GM12878 (cell line): ENCODE measurements at regions not wholly inside any gene's neighbourhood (a gene's known extent, or its start where the extent isn't known, plus 50 kb on each side); places are given as distances from the start of the nearest gene placed in this dataset.

ENCODE experiments used
- ATAC-seq: fragments of 200-7000 bp; cut with Tn5 transposase; 3 replicates; pipeline ENCODE4 v1.9.1; 2020; ENCODE audit warnings: mild to moderate bottlenecking, moderate library complexity
- BruUV-seq: library from RNA; stranded (reverse); fragments of 400-500 nt; replicated peaks from 2 replicates; lab custom pipeline; 2021; lab: Mats Ljungman, UMichigan
- CTCF ChIA-PET: fragments of 300-600 bp; sonication (Branson Sonifier 250); formaldehyde crosslinking; extraction: SDS; loops from one replicate; lab custom pipeline; 2021; ENCODE audit warnings: inconsistent platforms; lab: Yijun Ruan, JAX
- POLR2A ChIA-PET: fragments of 350-600 bp; formaldehyde crosslinking; extraction: SDS; loops from one replicate; lab custom pipeline; 2021; ENCODE audit warnings: inconsistent platforms; lab: Charles Lee
- RAD21 ChIA-PET: fragments of 300-600 bp; sonication (Branson Sonifier 250); formaldehyde crosslinking; loops from one replicate; lab custom pipeline; 2023; ENCODE audit warnings: antibody characterized with exemption; ENCODE audit not compliant: unreplicated experiment; lab: Charles Lee
- SMC1A ChIA-PET: fragments of 300-600 bp; sonication (Branson Sonifier 250); formaldehyde crosslinking; loops from one replicate; lab custom pipeline; 2023; ENCODE audit not compliant: unreplicated experiment, uncharacterized antibody; lab: Charles Lee
- DNase-seq: peaks from one replicate; pipeline ENCODE4 v3.0.0-alpha.2; 2011; ENCODE audit warnings: low read depth, low spot score
- FAIRE-seq: peaks from 3 replicates; lab custom pipeline; 2011; peaks lifted over from hg19 to GRCh38; lab: Jason Lieb, UNC
- H2AFZ ChIP-seq: 2 replicates; pipeline ENCODE4 v1.6.0; 2011; ENCODE audit warnings: low read depth, low read length, control low read depth; ENCODE audit not compliant: control insufficient read depth
- H3K27ac ChIP-seq: 2 replicates; pipeline ENCODE4 v1.5.1; 2011; ENCODE audit warnings: control low read depth; ENCODE audit not compliant: control insufficient read depth, insufficient read depth
- H3K27me3 ChIP-seq, 2 experiments: replicated peaks in 1 of 2; 2 replicates each; pipeline versions ENCODE4 v1.6.0 to v1.6.1; 2011; ENCODE audit warnings: low read length in 1 of 2; ENCODE audit not compliant: control insufficient read depth in 2 of 2, insufficient read depth in 2 of 2
- H3K36me3 ChIP-seq, 2 experiments: 2 replicates each; pipeline ENCODE4 v1.5.1; 2011; ENCODE audit warnings: low read length in 1 of 2; ENCODE audit not compliant: control insufficient read depth in 2 of 2, insufficient read depth in 2 of 2
- H3K4me1 ChIP-seq: 2 replicates; pipeline ENCODE4 v1.6.1; 2011; ENCODE audit warnings: mild to moderate bottlenecking, low read length, moderate library complexity, mixed read lengths; ENCODE audit not compliant: control insufficient read depth, insufficient read depth
- H3K4me2 ChIP-seq: 2 replicates; pipeline ENCODE4 v1.6.0; 2011; ENCODE audit warnings: control low read depth; ENCODE audit not compliant: control insufficient read depth, insufficient read depth
- H3K4me3 ChIP-seq: fragments of 200-600 bp; sonication (generic); 2 replicates; pipeline ENCODE4 v1.5.1; 2016
- H3K79me2 ChIP-seq: 2 replicates; pipeline ENCODE4 v1.6.0; 2011; ENCODE audit warnings: low read length; ENCODE audit not compliant: control insufficient read depth, insufficient read depth
- H3K9ac ChIP-seq: 2 replicates; pipeline ENCODE4 v1.8.0; 2011; ENCODE audit warnings: low read length, control low read depth, mixed read lengths; ENCODE audit not compliant: control insufficient read depth, insufficient read depth
- H3K9me3 ChIP-seq: replicated peaks from 3 replicates; pipeline ENCODE4 v1.5.1; 2011; ENCODE audit warnings: mild to moderate bottlenecking, low read length; ENCODE audit not compliant: control insufficient read depth, insufficient read depth
- H4K20me1 ChIP-seq: 2 replicates; pipeline ENCODE4 v1.6.0; 2011; ENCODE audit not compliant: control insufficient read depth, insufficient read depth
- ETV6 ChIP-seq, 2 experiments: fragments of 450-650 bp in 1 of 2; IDR thresholded peaks in 1 of 2; conservative IDR thresholded peaks in 1 of 2; 2 replicates each; pipeline ENCODE4 v1.6.1; 2014; ENCODE audit warnings: antibody characterized with exemption in 1 of 2, borderline replicate concordance in 1 of 2, low read depth in 1 of 2, mild to moderate bottlenecking in 1 of 2, moderate library complexity in 1 of 2
- FOXM1 ChIP-seq: IDR thresholded peaks from 2 replicates; pipeline ENCODE4 v1.6.1; 2012; ENCODE audit warnings: low read depth, mild to moderate bottlenecking, inconsistent platforms, low read length, moderate library complexity
- IKZF1 ChIP-seq: fragments of 450-650 bp; conservative IDR thresholded peaks from 2 replicates; pipeline ENCODE4 v1.6.1; 2017; ENCODE audit warnings: antibody characterized with exemption, mild to moderate bottlenecking
- POLR2A ChIP-seq: IDR thresholded peaks from 2 replicates; pipeline ENCODE4 v1.6.1; 2011; ENCODE audit warnings: low read depth, mild to moderate bottlenecking, low read length
- POU2F2 ChIP-seq: IDR thresholded peaks from 3 replicates; pipeline ENCODE4 v1.6.1; 2011; ENCODE audit warnings: low read depth, mild to moderate bottlenecking, low read length, borderline replicate concordance
- RELB ChIP-seq: fragments of 450-650 bp; IDR thresholded peaks from 2 replicates; pipeline ENCODE4 v1.6.1; 2017; ENCODE audit warnings: low read depth, mild to moderate bottlenecking, moderate library complexity
- SP1 ChIP-seq: IDR thresholded peaks from one replicate; pipeline ENCODE4 v1.6.1; 2011; ENCODE audit warnings: low read depth, low read length
- SREBF1 ChIP-seq: IDR thresholded peaks from 2 replicates; pipeline ENCODE4 v1.6.1; 2012; ENCODE audit warnings: mild to moderate bottlenecking, low read length
- STAT1 ChIP-seq: fragments of 450-650 bp; conservative IDR thresholded peaks from 2 replicates; pipeline ENCODE4 v1.6.1; 2014; ENCODE audit warnings: antibody characterized with exemption, mild to moderate bottlenecking
- SUZ12 ChIP-seq: fragments of 200-600 bp; sonication (generic); IDR thresholded peaks from one replicate; pipeline ENCODE4 v1.6.1; 2018; ENCODE audit warnings: antibody characterized with exemption, mild to moderate bottlenecking; ENCODE audit not compliant: unreplicated experiment
- TCF3 ChIP-seq: IDR thresholded peaks from 2 replicates; pipeline ENCODE4 v1.6.1; 2012; ENCODE audit warnings: low read depth, mild to moderate bottlenecking, low read length, borderline replicate concordance; ENCODE audit not compliant: insufficient read depth
- ZBED1 ChIP-seq: IDR thresholded peaks from 2 replicates; pipeline ENCODE4 v1.6.1; 2016; ENCODE audit warnings: borderline replicate concordance
- ZBTB11 ChIP-seq: fragments of 450-650 bp; formaldehyde crosslinking; IDR thresholded peaks from 2 replicates; pipeline ENCODE4 v1.5.0; 2022; ENCODE audit warnings: mild to moderate bottlenecking, missing genetic modification characterization
- ZNF384 ChIP-seq: IDR thresholded peaks from 2 replicates; pipeline ENCODE4 v1.6.1; 2012; ENCODE audit warnings: low read depth, mild to moderate bottlenecking, low read length, improper control_type of control experiment, borderline replicate concordance
- WGBS: methylation state at CpG from one replicate; pipeline ENCODE4 v1.1.6; 2016; ENCODE audit warnings: low lambda C conversion rate; ENCODE audit not compliant: insufficient replicate concordance, insufficient coverage; ENCODE audit errors: missing lambda C conversion rate; 5-methylcytosine and 5-hydroxymethylcytosine counted together
- in situ Hi-C: fragments of 300-500 bp; cut with MboI; formaldehyde crosslinking; loops from 9 replicates; pipeline ENCODE4 v1.14.3; 2018; ENCODE audit warnings: mixed read lengths
- intact Hi-C: fragments of 100-400 bp; cut with micrococcal nuclease; formaldehyde crosslinking; loops from one replicate; pipeline ENCODE4 v1.14.2; 2022; ENCODE audit not compliant: unreplicated experiment

GRCh38 chr1:183710734-183711133 lies 57.6 kb upstream of the APOBEC4 start:
- ChIA-PET SMC1A (no interaction called here), CTCF (interaction anchor here (0.6 to 0.7 kb wide), 2 partner anchors 71 to 86 kb away, joined by 3 read pairs; no protein-coding TSS in a partner anchor)
- H3K79me2 ChIP-seq = no peaks in the 10 kb centered on the region
- FAIRE-seq (no peak), ATAC-seq (no peak)
- peaks cover 1 to 2% of the 10 kb centered on the region in 2 experiments; a peak in 2 of 4 replicates for H3K36me3 ChIP-seq
- H3K27me3 ChIP-seq = no peaks in the 10 kb centered on the region
- in situ Hi-C loops (no loop called here), intact Hi-C loops (no loop called here)
- WGBS = 65% methylated on average over 3 of the region's 3 CpGs
- H4K20me1 ChIP-seq = no peaks in the 10 kb centered on the region
- H2AFZ ChIP-seq = no peak overlapping the region
- TF ChIP-seq SP1 (no peak), SREBF1 (no peak)
- TF ChIP-seq, all 136 proteins: peak for 0
- Histone ChIP-seq H3K27ac (no peak overlapping the region), H3K4me1 (peaks cover 4% of the 10 kb centered on the region; the same call in 1 of the 2 replicates), H3K4me2 (no peak overlapping the region), H3K4me3 (no peak overlapping the region), H3K9me3 (no peaks in the 10 kb centered on the region; the same call in 2 of the 3 replicates), H3K9ac (no peak overlapping the region)
- RAD21 ChIA-PET = no interaction called here
- no peak for DNase-seq
- POLR2A ChIA-PET = no interaction called here
- BruUV-seq = no TSS peak

GRCh38 chr1:183710333-183710732 lies 57.2 kb upstream of the APOBEC4 start:
- WGBS = 46% methylated on average over 1 of the region's 1 CpG
- no peaks in the 10 kb centered on the region for H3K79me2 ChIP-seq
- H3K4me1 ChIP-seq = peaks cover 4% of the 10 kb centered on the region; the same call in 1 of the 2 replicates
- H2AFZ ChIP-seq = no peak overlapping the region
- ChIA-PET RAD21 (no interaction called here), CTCF (interaction anchor here (0.6 to 1.0 kb wide), 2 partner anchors 54 to 86 kb away, joined by 3 read pairs; no protein-coding TSS in a partner anchor), SMC1A (interaction anchor here (1.1 kb wide), 1 partner anchor 205 kb away, joined by 4 read pairs; no protein-coding TSS in a partner anchor), POLR2A (no interaction called here)
- DNase-seq (no peak), ATAC-seq (no peak), FAIRE-seq (no peak)
- intact Hi-C loops (no loop called here), in situ Hi-C loops (no loop called here)
- no peak overlapping the region for H3K27ac ChIP-seq
- BruUV-seq = no TSS peak
- no peaks in the 10 kb centered on the region for H4K20me1 ChIP-seq
- no peaks in the 10 kb centered on the region; the same call in 2 of the 3 replicates for H3K9me3 ChIP-seq
- H3K36me3 ChIP-seq = peaks cover 1 to 2% of the 10 kb centered on the region in 2 experiments; a peak in 2 of 4 replicates
- no peak overlapping the region for H3K4me3 ChIP-seq
- H3K27me3 ChIP-seq = no peaks in the 10 kb centered on the region
- no peak overlapping the region for H3K4me2 ChIP-seq
- no peak overlapping the region for H3K9ac ChIP-seq
- TF ChIP-seq ZNF384 (no peak), STAT1 (no peak), POLR2A (no peak), IKZF1 (no peak), ZBED1 (no peak), POU2F2 (no peak), ZBTB11 (no peak), RELB (no peak), ETV6 (conservative IDR thresholded peaks at IDR 0.05 in 1 of 2, IDR thresholded peaks at IDR 0.05 in 1 of 2; ENCODE audit: borderline replicate concordance in 1 of 2, low read depth in 1 of 2) (no peak), SUZ12 (no peak), TCF3 (no peak), FOXM1 (no peak)
